ENCODE measurements at regions not wholly inside any gene's neighbourhood (a gene's known extent, or its start where the extent isn't known, plus 50 kb on each side); places are given as distances from the start of the nearest gene placed in this dataset.

GRCh38 chr21:28740125-28740524, 252.6 kb downstream of the LTN1 start:
- no peak for TF ChIP-seq ZNF384 (IDR thresholded peaks at IDR 0.05)
- no peak for TF ChIP-seq ELF4 (IDR thresholded peaks at IDR 0.05)
- no peak for TF ChIP-seq SP1 (IDR thresholded peaks at IDR 0.05)
- TF ChIP-seq FOXA1 (IDR thresholded peaks at IDR 0.05), result no peak
- TF ChIP-seq SUZ12 (IDR thresholded peaks at IDR 0.05), result no peak
- no peak for TF ChIP-seq HDGF (IDR thresholded peaks at IDR 0.05; ENCODE audit: borderline replicate concordance)
- TF ChIP-seq CTBP1 (IDR thresholded peaks at IDR 0.05; ENCODE audit: borderline replicate concordance), result no peak
- TF ChIP-seq BHLHE40 (IDR thresholded peaks at IDR 0.05; ENCODE audit: borderline replicate concordance), result no peak

Data from HEK293T (cell line).